ENCODE measurements at regions not wholly inside any gene's neighbourhood (a gene's known extent, or its start where the extent isn't known, plus 50 kb on each side); places are given as distances from the start of the nearest gene placed in this dataset.
A peak's percentile ranks its signal among the peaks of the same experiment; 100 is the strongest.

DNA sequence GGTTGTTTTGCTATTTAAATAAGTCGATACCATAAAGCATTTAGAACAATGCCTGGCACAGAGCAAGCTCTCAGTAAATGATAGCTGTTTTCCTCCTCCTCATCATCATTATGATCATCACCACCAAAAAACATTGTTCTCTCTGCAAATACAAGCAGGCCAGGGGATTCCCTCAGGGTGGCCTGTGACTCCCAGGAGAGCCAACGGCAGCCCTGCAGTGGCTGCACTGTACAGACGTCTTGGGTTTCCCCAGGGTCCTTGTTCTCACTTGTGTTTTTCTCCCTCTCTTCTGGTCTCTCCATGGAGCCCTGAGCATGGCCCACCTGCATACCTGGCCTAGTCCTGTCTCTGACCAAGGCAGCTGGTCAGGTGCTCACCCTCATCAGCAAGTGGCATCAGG is 290.9 kb upstream of the PWP1 start:
- Histone ChIP-seq H4K91ac (replicated peaks; ENCODE audit: insufficient read length, low read length) (no peak overlapping the region), H2AK5ac (ENCODE audit: low read depth, low read length) (no peak overlapping the region), H3K23me2 (ENCODE audit: low read depth, low read length) (no peaks in the 10 kb centered on the region), H3K56ac (replicated peaks; ENCODE audit: insufficient read length, low read depth, low read length) (no peak overlapping the region), H2AFZ (ENCODE audit: low read length) (no peak overlapping the region), H3K18ac (ENCODE audit: extremely low read depth, low read length) (no peak overlapping the region), H3K27ac (ENCODE audit: low read depth, low read length) (no peak overlapping the region), H3K36me3 (ENCODE audit: control insufficient read depth in 2 of 4, insufficient read depth in 4 of 4, low read length in 3 of 4) (no peaks in the 10 kb centered on the region), H3K79me1 (ENCODE audit: low read depth, low read length) (no peaks in the 10 kb centered on the region), H3K4ac (replicated peaks; ENCODE audit: insufficient read length, low read depth, low read length) (no peak overlapping the region), H3K27me3 (replicated peaks in 1 of 4; ENCODE audit: control insufficient read depth in 3 of 4, extremely low read depth in 1 of 4, insufficient read depth in 3 of 4, low read length in 3 of 4) (no peaks in the 10 kb centered on the region; a peak in 1 of 7 replicates), H3K4me3 (ENCODE audit: extremely low read depth in 1 of 4, insufficient read depth in 2 of 4, low read depth in 3 of 4, low read length in 4 of 4) (no peak overlapping the region), H2BK15ac (ENCODE audit: low read length) (no peak overlapping the region), H2BK5ac (ENCODE audit: low read depth, low read length) (no peak overlapping the region), H4K8ac (ENCODE audit: extremely low read depth, insufficient read depth, low read length) (peak overlapping the region; percentile 1; the same call in 1 of the 2 replicates), H3K14ac (ENCODE audit: insufficient read length) (no peak overlapping the region), H3K9ac (replicated peaks in 1 of 4; ENCODE audit: extremely low read depth in 1 of 4, low read depth in 3 of 4, low read length in 3 of 4) (no peak overlapping the region), H2BK12ac (ENCODE audit: low read depth, low read length) (no peak overlapping the region), H4K20me1 (replicated peaks in 1 of 2; ENCODE audit: control insufficient read depth in 1 of 2, insufficient read depth in 2 of 2, low read length in 2 of 2) (no peaks in the 10 kb centered on the region), H4K5ac (ENCODE audit: insufficient read length, low read depth, low read length) (no peak overlapping the region), H3K79me2 (ENCODE audit: control insufficient read depth in 1 of 2, insufficient read depth in 2 of 2, low read length in 2 of 2) (no peaks in the 10 kb centered on the region), H3K9me3 (ENCODE audit: insufficient read depth in 2 of 2, low read depth in 1 of 2, low read length in 1 of 2) (0 out of 4 replicates have a peak, but pooled peaks cover under 1 to 3% of the 10 kb centered on the region in 2 experiments), H3K4me2 (ENCODE audit: insufficient read depth in 1 of 2, low read depth in 2 of 2, low read length in 2 of 2) (no peak overlapping the region), H2BK20ac (ENCODE audit: low read length) (no peak overlapping the region), H2BK120ac (replicated peaks; ENCODE audit: low read depth, low read length) (no peak overlapping the region), H3K23ac (ENCODE audit: insufficient read length) (no peak overlapping the region), H3K4me1 (replicated peaks in 1 of 4; ENCODE audit: control insufficient read depth in 3 of 4, insufficient read depth in 4 of 4, low read length in 3 of 4) (peaks cover 1 to 17% (median 11%) of the 10 kb centered on the region in 4 experiments; a peak in 4 of 7 replicates)
- FAIRE-seq (no peak), DNase-seq (ENCODE audit: low read depth in 1 of 2, low spot score in 2 of 2) (no peak)
- POLR2A ChIA-PET (ENCODE audit: partially characterized antibody), result no interaction called here
- TF ChIP-seq KDM4A (IDR thresholded peaks at IDR 0.05; ENCODE audit: low read depth, low read length, severe bottlenecking) (no peak), BRCA1 (IDR thresholded peaks at IDR 0.05; ENCODE audit: low read depth, low read length) (no peak), TAF7 (optimal IDR thresholded peaks at IDR 0.05; ENCODE audit: borderline replicate concordance, low read depth, low read length) (no peak), HDAC6 (IDR thresholded peaks at IDR 0.05; ENCODE audit: low read depth, low read length) (no peak), GABPA (IDR thresholded peaks at IDR 0.05; ENCODE audit: borderline replicate concordance, insufficient read depth, low read length) (no peak), TAF1 (IDR thresholded peaks at IDR 0.05; ENCODE audit: low read depth, low read length) (no peak), SP4 (IDR thresholded peaks at IDR 0.05; ENCODE audit: low read length) (no peak), KDM5A (IDR thresholded peaks at IDR 0.05; ENCODE audit: low read length) (no peak), POLR2A (IDR thresholded peaks at IDR 0.05; ENCODE audit: control extremely low read depth in 1 of 2, low read depth in 2 of 2, low read length in 2 of 2) (no peak), CHD2 (IDR thresholded peaks at IDR 0.05; ENCODE audit: low read length) (no peak), EP300 (IDR thresholded peaks at IDR 0.05; ENCODE audit: borderline replicate concordance in 1 of 2, low read depth in 2 of 2, low read length in 2 of 2) (no peak), CEBPB (IDR thresholded peaks at IDR 0.05; ENCODE audit: low read depth, low read length) (no peak)
- WGBS, 2 experiments (ENCODE audit: extremely low coverage in 1 of 2, insufficient coverage in 1 of 2, insufficient read length in 1 of 2, insufficient replicate concordance in 2 of 2, low coverage in 1 of 2, low lambda C conversion rate in 2 of 2, missing lambda C conversion rate in 1 of 2), result 87% methylated on average over 3 of the region's 3 CpGs; no CpG with 5 or more reads in 1 of the 2 experiments
- CTCF ChIA-PET (ENCODE audit: partially characterized antibody), result interaction anchor here (0.9 to 3.4 kb wide), 7 partner anchors 10 to 263 kb away, joined by 3 to 14 read pairs (median 4); no protein-coding TSS in a partner anchor

All from H1 (cell line).